Choroid plexus epithelial cell (primary cell): ENCODE measurements at regions not wholly inside any gene's neighbourhood (a gene's known extent, or its start where the extent isn't known, plus 50 kb on each side); places are given as distances from the start of the nearest gene placed in this dataset.
"Not testable (repeated sequence)": the region's sequence is repeated elsewhere in the genome, so short reads cannot be mapped to it uniquely, and the experiment has no call there.

Source experiments
- DNase-seq: peaks from one replicate; pipeline ENCODE4 v3.0.0-alpha.2; 2010; ENCODE audit warnings: low read depth
- H3K4me3 ChIP-seq: 2 replicates; pipeline ENCODE4 v1.5.1; 2011; ENCODE audit warnings: low read depth, mild to moderate bottlenecking, control low read depth, low read length, moderate library complexity
- TF ChIP-seq, protein P1 (sequence below): conservative IDR thresholded peaks from 2 replicates; pipeline ENCODE4 v1.5.1; 2011; ENCODE audit warnings: low read depth, mild to moderate bottlenecking, control low read depth, inconsistent platforms, low read length, moderate library complexity

DNA sequence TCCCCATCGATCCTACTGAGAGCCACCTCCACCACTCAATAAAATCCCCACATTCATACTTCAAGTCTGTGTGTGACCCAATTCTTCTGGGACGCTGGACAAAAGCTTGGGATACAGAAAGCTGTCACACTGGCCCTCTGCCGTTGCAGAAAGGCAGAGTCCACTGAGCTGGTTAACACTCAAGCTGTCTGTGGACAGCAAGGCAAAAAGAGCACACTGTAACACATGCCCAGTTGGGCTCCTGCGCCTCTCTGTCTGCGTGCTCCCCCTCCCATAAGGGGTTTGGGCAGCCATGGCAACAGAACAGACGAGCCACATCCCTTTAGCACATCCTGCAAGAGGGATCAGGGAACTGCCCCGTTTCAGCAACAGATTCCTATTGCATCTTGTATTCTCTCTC lies 106.9 kb upstream of the RGPD4 start:
- DNase-seq = no peak
- TF ChIP-seq, protein P1, sequence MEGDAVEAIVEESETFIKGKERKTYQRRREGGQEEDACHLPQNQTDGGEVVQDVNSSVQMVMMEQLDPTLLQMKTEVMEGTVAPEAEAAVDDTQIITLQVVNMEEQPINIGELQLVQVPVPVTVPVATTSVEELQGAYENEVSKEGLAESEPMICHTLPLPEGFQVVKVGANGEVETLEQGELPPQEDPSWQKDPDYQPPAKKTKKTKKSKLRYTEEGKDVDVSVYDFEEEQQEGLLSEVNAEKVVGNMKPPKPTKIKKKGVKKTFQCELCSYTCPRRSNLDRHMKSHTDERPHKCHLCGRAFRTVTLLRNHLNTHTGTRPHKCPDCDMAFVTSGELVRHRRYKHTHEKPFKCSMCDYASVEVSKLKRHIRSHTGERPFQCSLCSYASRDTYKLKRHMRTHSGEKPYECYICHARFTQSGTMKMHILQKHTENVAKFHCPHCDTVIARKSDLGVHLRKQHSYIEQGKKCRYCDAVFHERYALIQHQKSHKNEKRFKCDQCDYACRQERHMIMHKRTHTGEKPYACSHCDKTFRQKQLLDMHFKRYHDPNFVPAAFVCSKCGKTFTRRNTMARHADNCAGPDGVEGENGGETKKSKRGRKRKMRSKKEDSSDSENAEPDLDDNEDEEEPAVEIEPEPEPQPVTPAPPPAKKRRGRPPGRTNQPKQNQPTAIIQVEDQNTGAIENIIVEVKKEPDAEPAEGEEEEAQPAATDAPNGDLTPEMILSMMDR = no peak
- H3K4me3 ChIP-seq = no peak overlapping the region

DNA sequence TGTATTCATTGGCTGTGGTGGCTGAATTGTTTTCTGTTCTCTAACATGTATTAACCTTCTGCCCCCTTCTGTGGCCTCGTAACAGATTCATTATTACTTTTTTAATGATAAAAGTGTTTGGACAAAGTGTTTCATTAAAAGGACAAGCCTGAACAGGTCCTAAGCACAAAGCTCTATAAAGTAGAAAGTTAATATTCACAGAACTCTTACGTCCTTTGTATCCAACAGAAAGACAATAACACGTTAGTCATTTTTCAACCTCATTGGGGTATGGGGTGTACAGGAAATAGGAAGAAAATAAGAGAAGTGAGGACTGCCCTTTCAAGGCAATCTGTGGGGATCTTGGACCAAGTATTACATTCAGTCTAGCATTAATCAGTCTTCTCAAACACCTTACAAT lies 105.5 kb upstream of the RGPD4 start:
- TF ChIP-seq, protein P1 = no peak
- H3K4me3 ChIP-seq = no peak overlapping the region
- DNase-seq = no peak

DNA sequence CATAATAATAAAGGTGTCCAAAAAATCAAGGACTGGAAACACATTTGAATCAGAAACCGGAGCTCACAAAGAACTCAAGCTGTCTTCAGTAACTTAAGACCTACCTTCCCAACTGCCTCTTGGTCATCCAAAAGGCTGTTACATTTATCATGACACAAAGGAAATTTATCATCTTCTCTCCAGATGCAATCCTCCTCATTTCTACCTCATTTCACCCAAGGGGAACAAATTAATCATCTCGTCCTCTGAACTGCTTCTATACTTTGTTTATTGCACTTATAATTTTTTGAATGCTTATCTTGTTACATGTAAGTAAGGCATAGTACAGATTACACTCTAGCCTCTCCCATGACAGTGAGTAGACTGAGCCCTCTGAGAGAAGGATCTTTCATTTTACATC lies 105.1 kb upstream of the RGPD4 start:
- H3K4me3 ChIP-seq = no peak overlapping the region
- TF ChIP-seq, protein P1 = no peak
- DNase-seq = no peak

DNA sequence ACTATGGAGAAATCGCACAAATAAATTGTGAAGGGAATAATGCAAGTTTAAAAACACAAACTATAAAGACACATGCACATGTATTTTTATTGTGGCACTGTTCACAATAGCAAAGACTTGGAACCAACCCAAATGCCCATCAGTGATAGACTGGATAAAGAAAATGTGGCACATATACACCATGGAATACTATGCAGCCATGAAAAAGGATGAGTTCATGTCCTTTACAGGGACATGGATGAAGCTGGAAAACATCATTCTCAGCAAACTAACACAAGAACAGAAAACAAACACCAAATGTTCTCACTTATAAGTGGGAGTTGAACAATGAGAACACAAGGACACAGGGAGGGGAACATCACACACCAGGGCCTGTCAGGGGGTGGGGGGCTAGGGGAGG lies 100.9 kb upstream of the RGPD4 start:
- not testable (repeated sequence) for H3K4me3 ChIP-seq, DNase-seq

DNA sequence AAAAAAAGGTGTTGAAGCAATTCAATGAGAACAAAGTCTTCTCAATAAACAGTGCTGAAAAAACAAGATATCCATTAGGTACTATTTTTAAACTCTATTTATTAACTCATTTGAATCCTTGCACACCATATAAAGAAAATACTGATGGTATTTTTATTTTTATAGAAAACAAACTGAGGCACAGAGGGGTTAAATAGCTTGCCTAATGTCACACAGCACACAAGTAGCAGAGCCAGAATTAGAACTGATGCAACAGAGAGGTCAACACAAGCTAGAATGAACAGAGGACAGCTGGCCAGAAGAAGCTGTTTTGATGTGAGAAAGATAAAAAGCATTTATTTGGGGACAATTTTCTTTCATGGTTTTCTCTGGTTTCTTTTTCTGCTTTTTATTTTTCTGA lies 99.4 kb upstream of the RGPD4 start:
- TF ChIP-seq, protein P1 = no peak
- H3K4me3 ChIP-seq = no peak overlapping the region

DNA sequence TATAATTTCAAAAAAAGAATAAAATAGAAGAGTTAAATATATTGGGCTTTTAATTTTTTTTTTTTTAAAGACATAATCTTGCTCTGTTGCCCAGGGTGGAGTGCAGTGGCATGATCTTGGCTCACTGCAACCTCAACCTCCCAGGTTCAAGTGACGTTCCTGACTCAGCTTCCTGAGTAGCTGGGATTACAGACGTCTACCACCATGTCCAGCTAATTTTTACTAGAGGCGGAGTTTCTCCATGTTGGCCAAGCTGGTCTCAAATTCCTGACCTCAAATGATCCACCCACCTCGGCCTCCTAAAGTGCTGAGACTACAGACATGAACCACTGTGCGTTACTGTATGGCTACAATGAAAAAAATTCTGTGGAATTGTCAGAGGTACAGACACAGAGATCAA lies 98.1 kb upstream of the RGPD4 start:
- no peak overlapping the region for H3K4me3 ChIP-seq
- DNase-seq = peak; percentile 11
- TF ChIP-seq, protein P1 = no peak

More for the DNA sequence above, 99.4 kb upstream of the RGPD4 start:
- no peak for DNase-seq

DNA sequence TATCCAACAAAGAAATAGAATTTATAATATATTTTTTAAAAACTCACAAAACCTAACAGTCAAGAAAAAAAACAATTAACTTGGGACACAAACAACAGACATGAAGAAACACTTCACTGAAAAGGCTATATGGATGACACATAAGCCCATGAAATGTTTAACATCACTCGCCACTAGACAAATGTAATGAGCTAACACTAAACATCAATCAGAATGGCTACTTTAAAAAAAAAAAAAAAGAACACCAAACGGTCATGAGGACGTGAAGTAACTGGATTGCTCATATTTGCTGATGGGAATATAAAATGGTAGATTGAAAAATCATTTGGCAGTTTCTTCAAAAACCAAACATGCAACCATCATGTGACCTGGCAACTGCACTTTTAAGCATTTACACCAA lies 97.3 kb upstream of the RGPD4 start:
- no peak for DNase-seq
- TF ChIP-seq, protein P1 = no peak
- H3K4me3 ChIP-seq = no peak overlapping the region

DNA sequence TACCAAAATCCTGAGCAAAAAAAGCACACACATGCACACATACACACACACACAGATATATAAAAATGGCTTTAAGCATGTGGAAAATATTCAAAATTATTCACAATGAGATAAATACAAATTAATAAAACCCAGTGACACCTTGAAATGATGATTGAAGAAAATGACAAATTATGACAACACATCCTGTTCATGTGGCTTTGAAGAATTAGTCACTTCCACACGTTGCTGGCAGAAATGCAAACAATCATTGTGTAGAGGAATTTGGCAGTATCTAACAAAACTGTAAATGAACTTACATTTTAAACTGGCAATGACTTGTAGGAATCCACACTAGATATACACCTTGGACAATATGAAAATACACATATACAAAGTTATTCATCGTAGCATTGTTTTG lies 95.8 kb upstream of the RGPD4 start:
- TF ChIP-seq, protein P1 = no peak
- no peak overlapping the region for H3K4me3 ChIP-seq
- DNase-seq = no peak
